HCT116 (cell line): ENCODE measurements at regions not wholly inside any gene's neighbourhood (a gene's known extent, or its start where the extent isn't known, plus 50 kb on each side); places are given as distances from the start of the nearest gene placed in this dataset.

Source experiments
- ATAC-seq: fragments of 200-7000 bp; cut with Tn5 transposase; 2 replicates; pipeline ENCODE4 v1.9.1; 2020; ENCODE audit warnings: mild to moderate bottlenecking, moderate library complexity
- BruUV-seq: library from RNA; stranded (reverse); fragments of 400-500 nt; replicated peaks from 2 replicates; lab custom pipeline; 2021; lab: Mats Ljungman, UMichigan
- CTCF ChIA-PET: fragments of 300-600 bp; sonication (Branson Sonifier 250); formaldehyde crosslinking; loops from one replicate; lab custom pipeline; 2021; ENCODE audit warnings: antibody characterized with exemption; lab: Charles Lee
- POLR2A ChIA-PET: fragments of 300-600, 350-600 bp; sonication (Branson Sonifier 250); formaldehyde crosslinking; loops from one replicate; lab custom pipeline; 2021; ENCODE audit warnings: antibody characterized with exemption; lab: Charles Lee
- RAD21 ChIA-PET, 2 experiments: fragments of 300-600 bp; sonication (Branson Sonifier 250); formaldehyde crosslinking; loops; one replicate each; lab custom pipeline; 2023; ENCODE audit warnings: low total read pairs in 2 of 2; ENCODE audit not compliant: uncharacterized antibody in 2 of 2, unreplicated experiment in 2 of 2, low non-redundant PET in 1 of 2; lab: Charles Lee
- DNase-seq: peaks from one replicate; pipeline ENCODE4 v3.0.0-alpha.2; 2010; ENCODE audit warnings: low read depth, low spot score
- H2AFZ ChIP-seq: fragments of 200-600 bp; shearing (Covaris generic), sonication (generic); 2 replicates; pipeline ENCODE4 v1.6.1; 2017; ENCODE audit warnings: low read depth, mixed run types, mixed read lengths, antibody characterized with exemption, low read length; ENCODE audit not compliant: poor library complexity, severe bottlenecking
- H3K27ac ChIP-seq: 2 replicates; pipeline ENCODE4 v1.5.1; 2012; ENCODE audit warnings: low read depth, low read length
- H3K27me3 ChIP-seq: fragments of 200-600 bp; sonication (generic); 2 replicates; pipeline ENCODE4 v1.6.1; 2016; ENCODE audit warnings: mixed run types, low read length, mixed read lengths; ENCODE audit not compliant: insufficient read depth
- H3K36me3 ChIP-seq, 2 experiments: fragments of 200-500 bp in 1 of 2; fragments of 200-600 bp in 1 of 2; sonication (Bioruptor generic) in 1 of 2; sonication (generic) in 1 of 2; 2 replicates each; pipeline versions ENCODE4 v1.5.1 to v1.6.1; 2014 to 2016; ENCODE audit warnings: low read length in 2 of 2, inconsistent platforms in 1 of 2, mixed read lengths in 1 of 2, mixed run types in 1 of 2; ENCODE audit not compliant: insufficient read depth in 2 of 2, control insufficient read depth in 1 of 2
- H3K4me1 ChIP-seq, 2 experiments: fragments of 200-600 bp in 1 of 2; sonication (generic) in 1 of 2; 2 replicates each; pipeline versions ENCODE4 v1.5.1 to v1.6.1; 2012 to 2017; ENCODE audit warnings: low read length in 2 of 2, inconsistent platforms in 1 of 2, mild to moderate bottlenecking in 1 of 2, mixed read lengths in 1 of 2, mixed run types in 1 of 2, moderate library complexity in 1 of 2; ENCODE audit not compliant: insufficient read depth in 2 of 2, control insufficient read depth in 1 of 2
- H3K4me2 ChIP-seq: fragments of 200-600 bp; sonication (generic); 2 replicates; pipeline ENCODE4 v1.6.1; 2017; ENCODE audit warnings: mixed run types, low read length, mixed read lengths
- H3K4me3 ChIP-seq, 2 experiments: fragments of 200-600 bp in 1 of 2; sonication (generic) in 1 of 2; replicated peaks in 1 of 2; 2 replicates each; pipeline ENCODE4 v1.5.1; 2011 to 2016; ENCODE audit warnings: low read length in 2 of 2, control low read depth in 1 of 2, low read depth in 1 of 2, mild to moderate bottlenecking in 1 of 2, mixed read lengths in 1 of 2, mixed run types in 1 of 2
- H3K79me2 ChIP-seq: fragments of 200-600 bp; sonication (generic); 2 replicates; pipeline ENCODE4 v1.6.1; 2017; ENCODE audit warnings: mild to moderate bottlenecking, mixed run types, low read length, moderate library complexity, mixed read lengths; ENCODE audit not compliant: insufficient read depth
- H3K9ac ChIP-seq: fragments of 200-600 bp; sonication (generic); 2 replicates; pipeline ENCODE4 v1.6.1; 2016; ENCODE audit warnings: low read length, mixed read lengths
- H3K9me2 ChIP-seq: fragments of 200-600 bp; sonication (generic), shearing (Covaris generic); 2 replicates; pipeline ENCODE4 v1.6.1; 2017; ENCODE audit warnings: mixed run types, mild to moderate bottlenecking, moderate library complexity; ENCODE audit not compliant: insufficient read depth
- H3K9me3 ChIP-seq, 2 experiments: fragments of 200-500 bp in 1 of 2; fragments of 200-600 bp in 1 of 2; sonication (Bioruptor generic) in 1 of 2; sonication (generic) in 1 of 2; 2 replicates each; pipeline ENCODE4 v1.6.1; 2014 to 2017; ENCODE audit warnings: low read length in 2 of 2, mixed read lengths in 2 of 2, inconsistent platforms in 1 of 2, low read depth in 1 of 2, mild to moderate bottlenecking in 1 of 2, mixed run types in 1 of 2, moderate library complexity in 1 of 2; ENCODE audit not compliant: control insufficient read depth in 1 of 2, insufficient read depth in 1 of 2
- H4K20me1 ChIP-seq: fragments of 200-600 bp; sonication (generic), shearing (Covaris generic); 2 replicates; pipeline ENCODE4 v1.6.1; 2017; ENCODE audit warnings: mixed run types, mild to moderate bottlenecking, moderate library complexity; ENCODE audit not compliant: insufficient read depth
- CBX3 ChIP-seq: IDR thresholded peaks from 2 replicates; pipeline ENCODE4 v1.6.1; 2012; ENCODE audit warnings: low read depth
- CEBPB ChIP-seq: IDR thresholded peaks from 2 replicates; pipeline ENCODE4 v1.6.1; 2012; ENCODE audit warnings: low read depth
- EGR1 ChIP-seq: IDR thresholded peaks from 2 replicates; pipeline ENCODE4 v1.6.1; 2012; ENCODE audit warnings: low read depth
- EZH2 ChIP-seq: fragments of 200-600 bp; sonication (generic); IDR thresholded peaks from 2 replicates; pipeline ENCODE4 v1.6.1; 2017; ENCODE audit warnings: antibody characterized with exemption, mixed run types
- EZH2phosphoT487 ChIP-seq: fragments of 200-600 bp; IDR thresholded peaks from 2 replicates; pipeline ENCODE4 v1.6.1; 2018; ENCODE audit warnings: antibody characterized with exemption, borderline replicate concordance
- FOSL1 ChIP-seq: IDR thresholded peaks from 2 replicates; pipeline ENCODE4 v1.6.1; 2012; ENCODE audit warnings: low read depth
- JUND ChIP-seq: IDR thresholded peaks from 2 replicates; pipeline ENCODE4 v1.6.1; 2012
- MAX ChIP-seq: IDR thresholded peaks from 2 replicates; pipeline ENCODE4 v1.6.1; 2012
- POLR2AphosphoS5 ChIP-seq: IDR thresholded peaks from 2 replicates; pipeline ENCODE4 v1.6.1; 2011; ENCODE audit warnings: mild to moderate bottlenecking, low read depth, low read length, moderate library complexity
- REST ChIP-seq: IDR thresholded peaks from 2 replicates; pipeline ENCODE4 v1.6.1; 2012; ENCODE audit warnings: low read depth
- SIN3A ChIP-seq: IDR thresholded peaks from 2 replicates; pipeline ENCODE4 v1.6.1; 2012; ENCODE audit warnings: low read depth
- TCF7L2 ChIP-seq: IDR thresholded peaks from 2 replicates; pipeline ENCODE4 v1.7.0; 2011; ENCODE audit warnings: borderline replicate concordance, inconsistent platforms; ENCODE audit not compliant: insufficient read depth, insufficient read length; ENCODE audit errors: extremely low read depth
- YY1 ChIP-seq: IDR thresholded peaks from 2 replicates; pipeline ENCODE4 v1.6.1; 2011; ENCODE audit warnings: low read length, low read depth, moderate library complexity, mild to moderate bottlenecking; ENCODE audit not compliant: insufficient replicate concordance; ENCODE audit errors: extremely low read depth
- ZFX ChIP-seq: fragments of 450-650 bp; IDR thresholded peaks from 2 replicates; pipeline ENCODE4 v1.6.1; 2017
- ZNF274 ChIP-seq: fragments of 200-500 bp; sonication (Bioruptor generic); IDR thresholded peaks from 2 replicates; pipeline ENCODE4 v1.6.1; 2014; ENCODE audit warnings: mild to moderate bottlenecking, low read depth, low read length, inconsistent platforms
- intact Hi-C: fragments of 100-400 bp; cut with micrococcal nuclease; formaldehyde crosslinking; loops from 2 replicates; pipeline ENCODE4 v1.10.0; 2022
- TF ChIP-seq, protein P1 (sequence below): IDR thresholded peaks from 2 replicates; pipeline ENCODE4 v1.6.1; 2012
- TF ChIP-seq, protein P2 (sequence below), 3 experiments: fragments of 200-600 bp in 1 of 3; sonication (generic) in 1 of 3; IDR thresholded peaks in 2 of 3; conservative IDR thresholded peaks in 1 of 3; 2 replicates each; pipeline ENCODE4 v1.5.1; 2012 to 2017; ENCODE audit warnings: low read depth in 2 of 3, low read length in 2 of 3, antibody characterized with exemption in 1 of 3, borderline replicate concordance in 1 of 3, control low read depth in 1 of 3, mild to moderate bottlenecking in 1 of 3, mixed read lengths in 1 of 3, mixed run types in 1 of 3, moderate library complexity in 1 of 3; ENCODE audit not compliant: insufficient read depth in 1 of 3

GRCh38 chr5:125503946-125504345, 757.5 kb upstream of the ZNF608 start (continued):
- TF ChIP-seq EZH2phosphoT487 (no peak), CBX3 (no peak), ZNF274 (no peak)
- TF ChIP-seq, protein P1, sequence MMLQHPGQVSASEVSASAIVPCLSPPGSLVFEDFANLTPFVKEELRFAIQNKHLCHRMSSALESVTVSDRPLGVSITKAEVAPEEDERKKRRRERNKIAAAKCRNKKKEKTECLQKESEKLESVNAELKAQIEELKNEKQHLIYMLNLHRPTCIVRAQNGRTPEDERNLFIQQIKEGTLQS = no peak

- Histone ChIP-seq H3K79me2 (no peaks in the 10 kb centered on the region), H3K4me1 (no peaks in the 10 kb centered on the region), H3K27ac (no peak overlapping the region), H4K20me1 (no peaks in the 10 kb centered on the region), H3K9ac (no peak overlapping the region), H2AFZ (no peak overlapping the region), H3K27me3 (no peaks in the 10 kb centered on the region), H3K4me3 (no peak overlapping the region), H3K4me2 (no peak overlapping the region), H3K36me3 (no peaks in the 10 kb centered on the region), H3K9me2 (no peaks in the 10 kb centered on the region), H3K9me3 (no peaks in the 10 kb centered on the region)
- CTCF ChIA-PET = no interaction called here
- DNase-seq (no peak), ATAC-seq (no peak)
- no peak for TF ChIP-seq YY1
- no peak for TF ChIP-seq FOSL1
- TF ChIP-seq SIN3A = no peak
- TF ChIP-seq POLR2AphosphoS5 = no peak
- TF ChIP-seq CBX3 = no peak
- TF ChIP-seq, protein P2, sequence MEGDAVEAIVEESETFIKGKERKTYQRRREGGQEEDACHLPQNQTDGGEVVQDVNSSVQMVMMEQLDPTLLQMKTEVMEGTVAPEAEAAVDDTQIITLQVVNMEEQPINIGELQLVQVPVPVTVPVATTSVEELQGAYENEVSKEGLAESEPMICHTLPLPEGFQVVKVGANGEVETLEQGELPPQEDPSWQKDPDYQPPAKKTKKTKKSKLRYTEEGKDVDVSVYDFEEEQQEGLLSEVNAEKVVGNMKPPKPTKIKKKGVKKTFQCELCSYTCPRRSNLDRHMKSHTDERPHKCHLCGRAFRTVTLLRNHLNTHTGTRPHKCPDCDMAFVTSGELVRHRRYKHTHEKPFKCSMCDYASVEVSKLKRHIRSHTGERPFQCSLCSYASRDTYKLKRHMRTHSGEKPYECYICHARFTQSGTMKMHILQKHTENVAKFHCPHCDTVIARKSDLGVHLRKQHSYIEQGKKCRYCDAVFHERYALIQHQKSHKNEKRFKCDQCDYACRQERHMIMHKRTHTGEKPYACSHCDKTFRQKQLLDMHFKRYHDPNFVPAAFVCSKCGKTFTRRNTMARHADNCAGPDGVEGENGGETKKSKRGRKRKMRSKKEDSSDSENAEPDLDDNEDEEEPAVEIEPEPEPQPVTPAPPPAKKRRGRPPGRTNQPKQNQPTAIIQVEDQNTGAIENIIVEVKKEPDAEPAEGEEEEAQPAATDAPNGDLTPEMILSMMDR (IDR thresholded peaks at IDR 0.05 in 2 of 3, conservative IDR thresholded peaks at IDR 0.05 in 1 of 3; ENCODE audit: borderline replicate concordance in 1 of 3, insufficient read depth in 1 of 3, low read depth in 2 of 3, low read length in 2 of 3) = no peak
- no peak for TF ChIP-seq EGR1
- no peak for TF ChIP-seq CEBPB
- no peak for TF ChIP-seq JUND
- TF ChIP-seq EZH2 = no peak
- no peak for TF ChIP-seq REST
- TF ChIP-seq ZFX = no peak
- no peak for TF ChIP-seq EZH2phosphoT487
- TF ChIP-seq ZNF274 = no peak
- no peak for TF ChIP-seq MAX
- no peak for TF ChIP-seq TCF7L2
- no TSS peak for BruUV-seq
- RAD21 ChIA-PET = no interaction called here
- intact Hi-C loops = no loop called here
- POLR2A ChIA-PET = no interaction called here
Measured at GRCh38 chr5:125505115-125505514, 758.7 kb upstream of the ZNF608 start.
